Right renal cortex interstitium (tissue), 3 donors: ENCODE measurements at regions not wholly inside any gene's neighbourhood (a gene's known extent, or its start where the extent isn't known, plus 50 kb on each side); places are given as distances from the start of the nearest gene placed in this dataset.

Source experiments
- DNase-seq, 3 donors: peaks; one replicate each; pipeline ENCODE4 v3.0.0-alpha.2; 2013; ENCODE audit warnings: low read depth in 3 of 3, low spot score in 2 of 3

DNA sequence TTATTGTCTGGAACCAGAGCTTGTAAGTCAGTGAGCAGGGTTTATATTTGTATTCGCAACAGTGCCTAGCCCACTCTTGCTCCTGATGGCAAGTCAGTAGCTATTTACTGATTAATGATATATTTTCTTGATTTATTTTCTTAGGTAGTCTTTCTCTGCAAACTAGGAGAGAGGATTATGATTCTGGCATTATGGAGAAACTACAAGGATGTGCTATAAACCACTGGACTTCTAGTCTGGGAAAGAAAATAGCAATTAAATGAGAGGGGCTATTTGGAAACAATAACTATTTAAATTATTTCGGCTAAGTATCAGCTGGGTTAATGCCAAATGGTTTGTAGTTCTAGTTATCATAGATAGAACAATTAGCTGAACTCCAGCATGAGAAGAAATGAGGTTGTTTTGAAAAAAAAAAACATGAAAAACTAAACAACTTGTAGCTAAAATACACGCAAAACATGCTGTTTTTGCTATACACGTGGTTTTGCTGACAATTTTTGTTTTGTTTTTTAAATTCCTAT lies 304.9 kb upstream of the TCF21 start:
- DNase-seq, result no peak

DNA sequence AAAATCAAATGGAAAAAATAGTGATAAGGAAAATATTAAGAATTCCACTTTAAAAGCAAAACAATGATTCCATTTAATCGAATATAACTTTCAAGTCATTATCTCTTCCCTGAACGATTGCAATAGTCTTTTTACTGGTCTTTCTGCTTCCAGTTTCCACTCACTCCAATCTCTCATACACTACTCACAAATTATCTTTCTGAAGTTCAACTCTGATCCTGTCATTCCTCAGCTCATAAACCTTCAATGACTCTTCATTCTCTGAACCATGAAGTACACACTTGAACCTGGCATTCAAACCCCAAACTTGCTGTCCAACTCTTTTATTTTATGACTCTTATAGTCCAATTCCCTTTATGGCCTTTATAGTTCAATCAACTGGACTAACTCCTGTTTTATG lies 304.1 kb upstream of the TCF21 start:
- DNase-seq, result no peak

DNA sequence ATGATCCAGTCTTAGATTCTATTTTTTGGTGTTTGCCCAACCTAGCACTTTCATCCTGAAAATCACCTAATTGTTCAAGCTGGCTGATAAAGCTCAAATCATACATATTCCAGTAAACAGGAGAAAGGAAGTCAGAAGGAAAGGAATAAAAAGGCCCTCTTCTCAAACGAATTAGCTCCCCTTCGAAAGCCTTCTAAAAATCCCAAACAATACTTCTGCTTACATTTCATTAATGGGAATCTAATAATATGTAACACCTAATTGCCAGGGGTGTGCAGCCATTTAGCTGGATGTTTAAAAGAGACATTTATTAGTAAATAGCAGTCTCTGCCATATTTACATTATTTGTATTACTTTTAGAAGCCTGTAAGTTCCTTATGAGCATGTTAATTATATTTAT lies 302.9 kb upstream of the TCF21 start:
- DNase-seq, result no peak

DNA sequence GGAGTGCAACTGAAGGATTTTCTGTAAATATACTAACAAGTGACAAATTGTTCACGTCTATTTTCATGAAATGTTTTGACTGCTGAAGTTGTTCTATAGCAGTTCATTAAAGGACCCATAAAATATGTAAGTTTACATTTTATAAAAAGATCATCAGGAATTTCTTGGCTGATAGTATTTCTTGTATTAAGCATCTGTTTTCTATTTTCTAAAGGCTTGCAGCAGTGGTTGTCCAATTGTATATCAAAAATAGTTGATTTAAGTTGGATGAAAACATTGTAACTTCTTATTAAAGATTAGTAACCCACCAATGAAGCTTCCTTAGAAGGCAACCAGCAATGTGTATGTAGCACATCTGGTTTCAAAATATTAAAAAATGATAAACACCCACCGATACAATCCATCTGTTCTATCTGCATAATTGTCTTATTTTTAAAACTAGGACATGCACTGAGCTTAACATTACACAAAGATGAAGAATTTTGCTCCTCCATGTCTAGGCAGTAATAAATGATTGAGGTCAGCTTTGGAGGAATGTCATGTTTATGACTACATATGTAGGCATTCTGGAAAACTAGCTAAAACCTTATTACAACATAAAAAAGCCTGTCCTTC lies 301.3 kb upstream of the TCF21 start:
- peak in 1 of 3 donors; percentile 47 for DNase-seq

DNA sequence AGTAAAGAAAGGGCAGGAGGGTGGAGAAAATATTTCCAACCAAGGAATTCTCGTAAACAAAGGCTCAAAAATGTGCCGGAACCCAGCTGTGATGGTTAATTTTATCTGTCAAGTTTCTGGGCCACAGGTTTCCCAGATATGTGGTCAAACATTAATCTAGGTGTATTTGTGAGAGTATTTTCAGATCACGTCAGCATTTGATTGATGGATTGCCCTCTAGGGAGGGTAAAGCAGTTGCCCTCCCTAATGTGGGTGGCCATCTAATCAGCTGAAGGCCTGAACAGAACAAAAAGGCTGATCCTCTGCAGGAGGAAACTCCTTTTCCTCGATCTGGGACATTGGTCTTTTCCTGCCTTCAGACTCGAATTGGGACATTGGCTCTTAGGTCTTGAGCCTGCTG lies 298.7 kb upstream of the TCF21 start:
- no peak for DNase-seq

DNA sequence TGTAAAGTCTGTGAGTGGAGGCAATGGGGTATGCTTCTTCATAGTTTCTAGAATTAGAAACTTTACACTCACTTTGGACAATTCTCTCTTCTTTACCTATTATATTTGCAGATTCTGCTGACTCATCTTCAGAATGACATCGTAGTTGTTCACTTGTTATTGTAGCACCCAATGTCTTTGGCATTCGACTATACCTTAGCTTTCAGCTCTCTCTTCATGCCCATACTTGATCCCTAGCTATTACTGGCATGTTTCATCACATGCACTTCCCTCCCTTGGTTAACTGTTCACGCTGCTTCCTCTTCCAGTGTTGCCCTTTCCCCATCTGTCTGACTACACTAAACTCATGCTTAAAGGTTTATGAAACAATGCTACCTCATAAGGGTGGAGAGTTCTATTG lies 298.1 kb upstream of the TCF21 start:
- no peak for DNase-seq

DNA sequence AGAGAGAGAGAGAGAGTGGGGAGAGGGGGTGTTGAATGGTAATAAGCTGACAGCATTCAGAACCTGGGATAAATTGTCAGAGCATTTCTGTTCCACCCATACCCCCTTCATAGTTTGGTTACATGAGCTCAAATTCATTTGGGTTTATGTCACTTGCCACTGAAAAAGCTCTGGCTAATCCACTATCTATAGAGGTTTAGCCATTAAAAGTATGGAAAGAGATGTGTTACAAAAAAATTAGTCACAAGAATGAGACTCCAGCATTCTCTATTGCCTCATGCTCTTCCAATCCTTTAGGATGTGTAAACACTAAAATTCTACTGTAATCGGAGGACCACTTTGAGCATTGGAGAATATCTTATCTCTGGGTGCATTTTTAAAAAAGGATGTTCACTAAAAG lies 297.6 kb upstream of the TCF21 start:
- no peak for DNase-seq

DNA sequence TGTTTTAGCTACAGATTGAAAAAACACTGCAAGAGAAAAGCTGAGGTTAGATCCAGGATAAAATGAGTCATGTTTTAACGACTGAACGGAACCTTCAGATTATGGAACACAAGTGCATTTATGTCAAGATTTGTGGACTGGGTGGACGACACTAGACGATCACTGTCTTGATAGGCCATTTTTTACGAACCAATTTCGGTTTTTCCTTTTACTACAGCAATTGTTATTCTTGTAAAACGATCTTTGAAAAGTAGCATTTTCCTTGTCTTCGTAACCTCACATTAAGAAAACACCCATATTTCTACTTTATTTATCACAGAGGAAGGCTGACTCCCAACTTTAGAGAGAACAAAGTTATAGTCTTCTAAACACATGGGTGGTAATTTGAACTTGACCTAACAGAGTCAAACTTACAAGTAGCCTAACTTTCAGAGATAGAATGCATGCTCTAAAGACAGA lies 294.2 kb upstream of the TCF21 start:
- peak; percentile 68 to 86 (median 73) for DNase-seq

DNA sequence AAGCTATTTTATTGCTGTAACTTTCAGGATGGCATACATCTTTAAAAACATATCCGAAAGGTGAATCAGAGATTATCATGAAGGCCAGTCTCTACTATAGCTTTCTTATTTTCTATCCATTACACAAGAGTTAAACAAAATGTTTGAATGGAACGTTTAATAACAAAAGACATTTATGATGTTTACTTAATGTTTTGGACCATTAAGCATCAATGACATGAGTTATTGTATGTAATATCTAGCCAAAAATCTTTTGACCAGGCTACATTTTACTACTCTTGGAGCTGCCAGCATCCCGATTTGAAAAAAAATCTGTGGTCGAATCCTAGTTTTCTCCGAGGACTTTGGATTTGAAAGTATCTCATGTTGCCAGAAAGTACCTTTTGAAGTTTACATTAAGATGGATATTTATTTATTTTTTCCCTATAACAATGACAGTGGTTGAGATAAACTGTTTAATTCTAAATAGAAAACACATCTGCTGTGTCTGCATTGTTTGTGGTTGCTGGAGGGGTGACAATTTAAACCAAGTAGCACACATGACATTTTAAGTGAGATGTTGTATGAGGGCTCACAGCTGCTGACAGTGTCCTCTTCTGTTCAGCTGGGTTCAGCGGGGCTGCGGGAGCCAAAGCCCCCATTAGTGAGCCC lies 293.7 kb upstream of the TCF21 start:
- DNase-seq, result peak; percentile 67 to 86 (median 76)

DNA sequence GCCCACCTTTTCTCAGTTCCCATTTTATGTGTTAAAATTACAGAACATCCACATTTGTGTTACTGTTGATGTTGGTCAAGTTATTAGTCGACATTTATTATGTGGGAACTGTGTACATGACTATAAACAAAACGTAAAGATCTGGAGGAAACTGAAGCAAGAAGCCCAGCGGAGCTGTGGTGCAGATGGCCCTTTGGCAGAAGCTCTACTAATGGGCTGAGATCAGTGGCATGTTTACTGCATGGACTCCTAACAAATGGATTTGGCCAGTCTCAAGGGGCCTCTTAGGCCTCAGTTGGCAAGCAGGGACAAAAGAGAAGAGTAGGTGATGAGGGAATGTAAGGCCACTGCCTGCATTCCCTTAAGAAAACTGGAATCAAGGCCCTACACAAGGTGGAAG lies 282.1 kb upstream of the TCF21 start:
- no peak for DNase-seq

DNA sequence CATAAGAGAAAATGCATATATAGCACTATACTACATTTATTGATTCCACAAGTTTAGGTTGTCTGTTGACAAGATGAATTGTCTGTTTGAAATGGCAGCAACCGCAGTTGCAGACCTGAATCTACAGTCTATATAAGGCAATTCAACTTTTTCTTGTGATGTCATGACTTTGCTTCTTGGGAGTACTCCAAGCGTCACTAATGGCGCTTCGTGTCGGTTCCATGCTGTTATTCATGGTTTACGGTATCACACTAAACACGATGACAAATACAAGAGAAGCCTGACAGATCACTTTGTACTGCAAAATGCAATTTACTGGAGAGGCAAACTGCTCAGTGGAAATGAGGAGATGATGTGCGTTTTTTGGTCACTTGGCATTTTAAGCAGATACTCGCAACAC lies 280.3 kb upstream of the TCF21 start:
- no peak for DNase-seq

DNA sequence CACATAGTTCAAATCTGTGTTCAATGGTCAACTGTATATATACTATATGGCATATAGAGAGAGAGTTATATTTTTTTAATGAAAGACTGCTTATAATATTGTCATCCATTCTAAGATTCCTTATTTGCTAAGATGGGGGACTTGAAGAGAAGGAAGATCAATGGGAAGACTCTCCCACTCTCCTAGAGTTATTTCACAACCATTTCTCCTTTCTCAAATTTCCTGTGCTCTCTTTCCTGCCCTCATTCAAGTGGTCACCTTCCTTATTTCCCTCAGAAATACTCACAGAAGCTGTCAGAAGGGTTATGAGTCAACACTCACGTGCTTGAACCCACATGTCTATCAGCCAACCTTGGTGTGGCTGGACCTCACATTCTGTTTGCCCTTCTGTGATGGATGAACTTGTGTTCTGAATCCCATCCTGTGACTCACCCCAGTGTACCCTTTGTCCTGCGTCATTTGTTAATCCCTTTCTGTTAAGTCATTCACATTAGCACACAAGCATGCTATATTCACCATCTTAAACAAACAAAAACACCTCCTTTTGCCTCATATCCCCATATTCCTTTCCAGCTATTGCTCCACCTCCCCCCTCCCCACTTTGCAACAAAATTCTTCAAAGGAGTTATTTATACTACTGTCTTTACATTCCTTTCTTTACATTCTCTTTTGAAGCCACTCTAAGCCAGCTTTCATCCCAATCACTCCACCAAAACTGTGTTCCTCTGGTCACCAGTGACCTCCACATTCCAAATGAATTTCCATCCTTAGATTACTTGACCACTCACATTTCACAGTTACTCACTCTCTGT lies 279.3 kb upstream of the TCF21 start:
- DNase-seq, result no peak

DNA sequence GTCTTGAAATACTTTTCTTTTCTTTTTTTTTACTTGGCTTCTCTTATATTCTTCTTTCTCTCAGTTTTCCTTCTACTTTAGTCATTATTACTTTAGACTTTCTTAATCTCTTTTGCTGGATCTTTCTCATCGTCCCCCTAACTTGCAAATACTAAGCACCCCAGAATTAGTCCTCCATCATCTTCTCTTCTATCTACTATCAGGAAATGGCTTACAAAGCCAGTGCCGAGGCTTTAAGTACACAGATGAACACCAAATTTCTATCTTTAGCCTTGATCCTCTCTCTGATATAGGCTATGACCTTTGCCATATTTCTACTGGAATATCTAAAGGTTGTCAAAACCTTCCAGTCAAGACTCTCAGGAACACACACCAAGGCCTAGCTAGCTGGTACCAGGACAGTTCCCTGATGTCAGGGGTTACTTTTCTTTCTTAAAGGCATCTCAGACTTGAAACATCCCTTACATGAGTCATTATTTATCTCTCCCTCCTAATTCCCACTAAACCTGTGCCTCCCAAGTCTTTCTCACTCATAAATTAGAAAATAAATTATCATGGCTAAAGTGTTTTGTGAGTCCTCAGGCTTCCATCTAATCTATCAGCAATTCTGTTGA lies 278.6 kb upstream of the TCF21 start:
- DNase-seq, result no peak

DNA sequence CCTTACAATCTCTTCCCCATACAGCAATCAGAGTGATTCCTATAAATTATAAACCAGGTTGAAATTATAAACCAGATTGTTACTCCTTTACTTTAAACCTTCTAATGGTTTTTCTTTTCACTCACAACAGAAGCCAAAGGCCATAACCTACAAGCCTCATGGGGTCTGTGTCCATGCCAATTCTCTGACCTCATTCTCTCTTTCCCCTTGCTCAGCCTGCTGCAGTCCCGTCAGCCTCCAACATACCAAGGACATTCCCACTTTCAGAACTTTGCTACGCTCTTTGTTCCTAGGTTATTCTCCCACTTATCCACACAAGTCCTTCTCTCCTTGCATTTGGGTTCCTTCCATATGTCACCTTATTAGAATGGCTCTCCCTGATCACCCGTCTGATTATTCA lies 277.9 kb upstream of the TCF21 start:
- DNase-seq, result no peak

DNA sequence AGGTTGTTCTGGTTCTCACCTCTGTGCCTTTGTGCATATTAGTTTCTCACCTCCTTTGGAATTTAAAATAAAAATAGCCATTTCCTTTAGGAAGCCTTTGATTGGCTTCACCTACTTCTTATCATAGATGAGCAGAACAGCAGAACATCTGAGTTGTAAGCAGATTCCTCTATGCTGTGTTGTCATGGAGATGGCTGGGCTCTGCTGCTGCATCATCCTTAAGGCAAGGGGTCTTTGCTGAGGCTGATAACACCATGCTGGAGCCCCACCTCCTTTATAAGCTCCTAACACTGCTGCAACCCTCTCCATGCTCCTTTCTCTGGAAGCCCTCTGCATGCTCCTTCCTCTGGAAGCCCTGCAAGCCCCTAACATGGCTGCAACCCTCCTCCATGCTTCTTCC lies 276.5 kb upstream of the TCF21 start:
- DNase-seq, result no peak

DNA sequence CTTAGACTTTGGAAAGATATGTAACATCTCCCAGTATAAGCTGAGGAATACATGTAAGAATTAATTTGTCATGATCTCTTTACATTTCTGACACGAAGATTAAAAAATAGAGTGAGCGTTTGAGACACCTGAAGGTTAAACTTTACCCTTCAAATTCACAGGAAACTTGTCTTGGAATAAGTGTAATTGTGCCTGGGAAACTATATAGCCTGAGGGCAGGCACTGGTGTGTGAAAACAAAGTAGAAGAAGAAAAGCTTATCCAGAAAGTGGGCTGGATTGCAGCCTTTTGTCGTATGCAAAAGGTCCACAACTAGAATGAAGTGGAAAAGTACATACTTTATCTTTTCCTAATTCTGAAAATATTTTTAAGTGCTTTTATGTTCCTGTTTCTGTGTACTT lies 275.7 kb upstream of the TCF21 start:
- DNase-seq, result no peak

DNA sequence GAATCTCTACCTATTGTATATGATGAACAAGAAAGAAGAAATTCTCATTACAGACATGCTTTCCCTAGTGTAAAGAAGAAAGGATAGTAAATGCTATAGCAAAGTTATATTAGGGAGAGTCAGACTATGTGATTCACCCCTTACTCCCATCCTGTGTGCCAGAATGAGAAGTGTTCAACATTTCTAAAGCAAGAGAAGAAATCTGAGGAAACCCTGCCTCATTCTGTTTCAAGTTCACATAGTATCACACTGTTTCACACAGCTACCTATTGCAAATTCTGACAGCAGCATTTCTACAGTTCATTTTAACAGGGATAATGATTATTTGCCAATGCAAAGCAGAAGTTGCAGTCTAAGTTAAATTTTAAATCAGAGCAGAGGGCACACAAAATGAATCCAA lies 267.2 kb upstream of the TCF21 start:
- no peak for DNase-seq

DNA sequence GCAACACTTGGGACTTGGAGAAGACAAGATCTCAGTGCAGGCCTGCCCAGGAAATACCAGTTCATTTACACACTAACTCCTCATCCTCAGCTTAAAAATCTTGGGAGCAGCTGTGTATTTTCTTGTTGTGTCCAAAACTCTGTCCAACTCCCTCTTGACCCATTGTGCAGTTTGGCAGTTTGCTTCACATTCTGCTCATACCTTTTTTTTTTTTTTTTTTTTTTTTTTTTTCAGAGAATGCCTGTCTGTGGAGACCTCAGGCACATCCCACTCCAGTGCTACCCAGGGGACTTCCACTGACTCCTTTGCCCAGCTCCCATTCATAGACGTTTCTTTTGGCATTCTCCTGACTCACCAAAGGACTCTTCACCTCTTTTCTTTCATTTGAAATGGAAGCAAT lies 265.8 kb upstream of the TCF21 start:
- no peak for DNase-seq

DNA sequence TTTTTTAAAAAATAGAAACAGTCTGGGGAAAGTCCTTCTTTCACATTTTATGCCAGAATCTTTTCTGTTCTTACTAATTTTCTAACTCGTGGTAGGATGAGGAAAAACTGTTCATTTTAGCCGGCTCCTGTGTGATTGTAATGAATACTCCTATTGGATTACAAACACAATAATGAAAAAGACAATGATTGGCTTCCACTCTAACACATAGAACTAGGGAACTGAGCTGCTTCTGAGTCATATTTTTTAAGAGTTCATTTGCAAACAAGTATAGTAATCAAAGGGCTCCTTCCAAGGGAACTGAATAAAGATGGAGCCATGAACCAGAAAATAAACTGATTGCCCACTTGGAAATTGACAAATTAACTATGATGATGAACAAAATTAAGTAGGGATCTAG lies 265.3 kb upstream of the TCF21 start:
- DNase-seq, result no peak

DNA sequence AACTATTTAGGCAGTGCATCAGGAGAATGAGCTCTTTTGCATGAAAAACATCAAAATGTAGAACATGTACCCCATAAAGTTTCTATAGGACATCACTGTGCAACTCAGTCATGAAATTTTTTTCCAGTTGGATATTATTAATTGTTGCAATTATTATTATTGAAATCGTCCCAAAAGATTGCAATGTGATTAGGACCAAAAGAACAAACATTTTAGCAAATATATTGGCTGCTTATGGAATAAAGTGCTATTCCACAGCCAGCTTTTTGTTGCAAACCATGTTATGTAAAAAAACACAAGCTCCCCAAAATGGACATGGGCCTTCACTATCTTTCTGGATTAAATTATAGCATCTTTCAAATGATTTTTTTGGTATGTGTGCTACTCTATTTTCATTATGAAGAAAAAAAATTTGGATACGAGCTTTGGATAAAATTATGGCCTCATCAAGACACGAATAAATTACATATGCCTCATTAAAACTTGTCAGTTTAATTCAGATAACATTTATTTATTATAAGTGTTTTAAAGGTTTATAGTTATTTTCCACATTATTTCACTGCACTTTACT lies 262.7 kb upstream of the TCF21 start:
- DNase-seq, result no peak

DNA sequence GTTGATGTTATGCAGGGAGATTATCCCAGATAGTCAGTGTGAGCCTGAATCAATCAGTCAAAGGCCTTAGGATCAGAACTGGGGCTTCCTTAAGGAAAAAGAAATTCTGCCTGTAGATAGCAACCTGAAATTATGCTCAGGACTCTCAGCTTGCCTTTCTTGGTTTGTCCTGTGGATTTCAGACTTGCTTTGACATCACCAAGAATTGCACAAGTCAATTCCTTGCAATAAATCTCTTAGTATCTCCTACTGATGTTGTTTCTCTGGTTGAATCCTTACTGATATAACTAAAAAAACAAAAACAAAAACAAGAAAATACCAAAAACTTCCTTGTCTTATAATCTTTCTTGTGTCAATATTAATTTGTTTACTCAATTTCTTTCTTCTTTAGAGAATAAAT lies 258.9 kb upstream of the TCF21 start:
- no peak for DNase-seq
